ENCODE measurements at regions not wholly inside any gene's neighbourhood (a gene's known extent, or its start where the extent isn't known, plus 50 kb on each side); places are given as distances from the start of the nearest gene placed in this dataset.

DNA sequence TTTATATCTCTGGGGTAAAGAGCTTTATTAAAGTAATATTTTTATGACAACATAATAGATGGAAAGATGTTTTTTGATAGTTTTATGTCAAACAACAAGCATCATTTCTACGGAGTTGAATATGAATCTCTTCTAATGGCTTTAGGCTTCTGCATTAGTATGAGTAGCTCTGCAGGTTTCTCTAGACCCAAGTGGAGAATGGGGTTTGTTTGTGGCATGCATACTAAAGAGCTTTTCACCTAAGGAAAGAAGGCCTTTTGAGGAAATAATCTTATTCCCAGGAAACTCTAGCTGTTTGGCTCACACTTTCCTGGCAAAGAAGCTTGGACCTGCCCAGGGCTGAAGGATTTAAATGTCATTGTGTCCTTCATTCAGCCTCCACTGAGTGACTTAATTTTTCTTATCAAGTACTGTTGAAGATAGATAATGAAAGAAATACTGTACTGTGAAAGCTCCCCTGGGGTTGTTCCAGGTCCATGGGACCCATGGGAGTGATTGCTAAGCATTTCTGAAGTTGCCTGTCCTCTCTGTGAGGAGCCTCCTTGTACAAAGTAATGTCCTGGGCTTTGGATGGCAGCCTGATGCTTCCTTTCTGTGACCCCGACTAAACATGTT lies 469.3 kb downstream of the LRIG3 start:
- no peak for TF ChIP-seq POLR2A (IDR thresholded peaks at IDR 0.05)
- TF ChIP-seq, protein P1, sequence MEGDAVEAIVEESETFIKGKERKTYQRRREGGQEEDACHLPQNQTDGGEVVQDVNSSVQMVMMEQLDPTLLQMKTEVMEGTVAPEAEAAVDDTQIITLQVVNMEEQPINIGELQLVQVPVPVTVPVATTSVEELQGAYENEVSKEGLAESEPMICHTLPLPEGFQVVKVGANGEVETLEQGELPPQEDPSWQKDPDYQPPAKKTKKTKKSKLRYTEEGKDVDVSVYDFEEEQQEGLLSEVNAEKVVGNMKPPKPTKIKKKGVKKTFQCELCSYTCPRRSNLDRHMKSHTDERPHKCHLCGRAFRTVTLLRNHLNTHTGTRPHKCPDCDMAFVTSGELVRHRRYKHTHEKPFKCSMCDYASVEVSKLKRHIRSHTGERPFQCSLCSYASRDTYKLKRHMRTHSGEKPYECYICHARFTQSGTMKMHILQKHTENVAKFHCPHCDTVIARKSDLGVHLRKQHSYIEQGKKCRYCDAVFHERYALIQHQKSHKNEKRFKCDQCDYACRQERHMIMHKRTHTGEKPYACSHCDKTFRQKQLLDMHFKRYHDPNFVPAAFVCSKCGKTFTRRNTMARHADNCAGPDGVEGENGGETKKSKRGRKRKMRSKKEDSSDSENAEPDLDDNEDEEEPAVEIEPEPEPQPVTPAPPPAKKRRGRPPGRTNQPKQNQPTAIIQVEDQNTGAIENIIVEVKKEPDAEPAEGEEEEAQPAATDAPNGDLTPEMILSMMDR (IDR thresholded peaks at IDR 0.05), result no peak
